ENCODE measurements at regions not wholly inside any gene's neighbourhood (a gene's known extent, or its start where the extent isn't known, plus 50 kb on each side); places are given as distances from the start of the nearest gene placed in this dataset.
A peak's percentile ranks its signal among the peaks of the same experiment; 100 is the strongest.
"Not testable (repeated sequence)": the region's sequence is repeated elsewhere in the genome, so short reads cannot be mapped to it uniquely, and the experiment has no call there.

DNA sequence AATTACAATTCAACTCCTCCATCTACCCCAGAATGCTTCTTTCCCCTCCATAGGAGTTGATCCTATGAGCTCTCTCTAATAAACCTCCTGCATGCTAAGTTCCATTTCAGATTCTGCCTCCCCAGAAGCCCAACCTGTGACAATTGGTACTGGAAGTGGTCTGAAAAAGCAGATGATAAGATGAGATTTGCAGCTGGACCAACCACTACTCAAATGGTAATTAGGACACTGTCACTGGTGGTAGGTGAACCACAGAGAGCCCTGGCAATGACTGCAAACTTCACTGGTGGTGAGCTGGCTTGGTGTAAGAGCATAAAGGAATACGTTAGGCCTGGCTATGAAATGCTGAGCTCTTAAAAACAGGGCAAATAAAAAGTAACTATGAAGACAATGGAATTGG, 112.6 kb downstream of the ESM1 start:
- Mint-ChIP-seq H3K9me3 (no peaks in the 10 kb centered on the region), H3K27me3 (peaks cover 38% of the 10 kb centered on the region), H3K36me3 (no peaks in the 10 kb centered on the region), H3K4me3 (no peak overlapping the region), H3K4me1 (peaks cover 2% of the 10 kb centered on the region), H3K27ac (no peak overlapping the region)
- peak; percentile 42 for ATAC-seq

- ATAC-seq = no peak
- Mint-ChIP-seq H3K36me3 (no peaks in the 10 kb centered on the region), H3K27ac (no peak overlapping the region), H3K27me3 (peaks cover 20% of the 10 kb centered on the region), H3K4me1 (peaks cover 12% of the 10 kb centered on the region), H3K9me3 (no peaks in the 10 kb centered on the region), H3K4me3 (no peak overlapping the region)
Observed at GRCh38 chr5:54870271-54870670, 115.1 kb downstream of the ESM1 start.

DNA sequence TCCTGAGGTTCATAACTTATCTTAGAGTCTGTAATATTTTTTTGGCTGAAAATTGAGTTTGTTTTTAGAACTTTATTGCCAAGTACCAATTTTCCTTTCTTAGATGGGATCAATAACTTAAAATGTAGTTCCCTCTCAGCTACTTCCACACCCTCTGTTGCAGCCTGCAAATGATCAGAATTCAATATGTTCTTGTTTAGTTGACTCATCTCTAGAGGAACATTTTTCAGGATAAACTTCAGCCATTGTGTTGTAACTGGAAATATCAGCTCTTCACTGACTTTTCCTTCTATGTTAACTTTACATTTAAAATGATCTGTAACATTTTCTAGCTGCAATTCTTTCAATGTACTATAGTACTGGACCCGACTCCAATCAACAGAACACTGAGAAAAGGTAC, 115.7 kb downstream of the ESM1 start:
- no peak for ATAC-seq
- Mint-ChIP-seq H3K36me3 (no peaks in the 10 kb centered on the region), H3K9me3 (no peaks in the 10 kb centered on the region), H3K4me1 (peaks cover 12% of the 10 kb centered on the region), H3K27ac (no peak overlapping the region), H3K27me3 (peaks cover 16% of the 10 kb centered on the region), H3K4me3 (no peak overlapping the region)

DNA sequence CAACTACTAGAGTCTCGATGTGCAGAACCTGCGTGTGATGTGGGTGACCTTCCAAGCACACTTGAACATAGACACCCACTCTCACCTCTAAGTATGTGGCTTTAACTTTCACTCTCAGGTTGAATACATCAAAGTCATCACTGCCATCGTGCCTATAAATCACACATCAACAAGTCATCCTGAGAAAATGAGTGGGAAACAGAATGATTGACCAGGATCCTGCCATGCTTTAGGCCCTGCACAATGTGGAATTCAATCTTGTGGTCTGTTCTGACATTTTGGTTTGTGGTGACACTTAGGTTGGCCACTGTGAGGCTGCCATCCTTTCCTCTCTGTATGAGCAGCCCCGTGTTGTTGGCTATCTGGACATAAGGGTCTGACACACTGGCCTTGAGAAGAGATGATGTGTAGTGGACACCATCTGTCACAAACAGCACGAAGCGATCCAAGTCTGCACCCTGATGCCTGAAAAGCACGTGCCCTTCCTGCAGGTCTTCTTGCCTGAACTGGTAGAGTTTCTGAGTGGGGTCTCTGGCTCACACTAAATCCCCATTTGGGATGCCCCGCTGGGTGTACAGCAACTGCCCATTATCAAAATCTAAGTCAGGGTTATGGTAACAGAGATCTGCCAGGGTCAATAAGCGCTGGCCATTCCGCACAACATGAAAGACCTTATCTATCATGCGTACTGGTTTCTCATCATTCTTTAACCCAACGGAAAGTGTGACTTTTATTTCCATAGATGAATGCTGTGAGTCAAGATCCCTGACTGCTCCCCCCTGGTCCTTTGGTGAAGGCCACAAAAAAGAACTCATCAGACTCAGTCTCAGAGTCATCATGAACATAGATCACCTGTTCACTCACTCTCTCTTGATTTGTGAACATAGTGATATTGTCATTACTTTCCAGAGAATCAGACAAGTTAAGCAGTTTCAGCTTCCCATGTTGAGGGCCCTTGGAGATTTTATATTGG, 116.6 kb downstream of the ESM1 start:
- no peak overlapping the region for H3K27ac Mint-ChIP-seq
- no peaks in the 10 kb centered on the region for H3K36me3 Mint-ChIP-seq
- H3K27me3 Mint-ChIP-seq = peaks cover 16% of the 10 kb centered on the region
- ATAC-seq = peak; percentile 80
- no peaks in the 10 kb centered on the region for H3K9me3 Mint-ChIP-seq
- H3K4me1 Mint-ChIP-seq = peaks cover 12% of the 10 kb centered on the region
- H3K4me3 Mint-ChIP-seq = no peak overlapping the region

GRCh38 chr5:54867310-54867944, 118.0 kb downstream of the ESM1 start:
- no peak for ATAC-seq
- H3K27ac Mint-ChIP-seq = no peak overlapping the region
- H3K4me3 Mint-ChIP-seq = peak overlapping the region; percentile 28
- H3K36me3 Mint-ChIP-seq = no peaks in the 10 kb centered on the region
- peaks cover 30% of the 10 kb centered on the region for H3K27me3 Mint-ChIP-seq
- peaks cover 12% of the 10 kb centered on the region for H3K4me1 Mint-ChIP-seq
- H3K9me3 Mint-ChIP-seq = no peaks in the 10 kb centered on the region

DNA sequence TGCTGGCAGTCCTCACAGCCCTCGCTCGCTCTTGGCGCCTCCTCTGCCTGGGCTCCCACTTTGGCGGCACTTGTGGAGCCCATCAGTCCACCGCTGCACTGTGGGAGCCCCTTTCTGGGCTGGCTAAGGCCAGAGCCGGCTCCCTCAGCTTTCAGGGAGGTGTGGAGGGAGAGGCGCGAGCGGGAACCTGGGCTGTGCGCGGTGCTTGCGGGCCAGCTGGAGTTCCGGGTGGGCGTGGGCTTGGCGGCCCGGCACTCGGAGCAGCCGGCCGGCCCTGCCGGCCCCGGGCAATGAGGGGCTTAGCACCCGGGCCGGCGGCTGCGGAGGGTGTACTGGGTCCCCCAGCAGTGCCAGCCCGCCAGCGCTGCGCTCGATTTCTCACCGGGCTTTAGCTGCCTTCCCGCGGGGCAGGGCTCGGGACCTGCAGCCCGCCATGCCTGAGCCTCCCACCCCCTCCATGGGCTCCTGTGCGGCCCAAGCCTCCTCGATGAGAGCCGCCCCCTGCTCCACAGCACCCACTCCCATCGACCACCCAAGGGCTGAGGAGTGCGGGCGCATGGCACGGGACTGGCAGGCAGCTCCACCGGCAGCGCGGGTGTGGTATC, 120.4 kb downstream of the ESM1 start:
- H3K36me3 Mint-ChIP-seq, H3K9me3 Mint-ChIP-seq, ATAC-seq, H3K27ac Mint-ChIP-seq, H3K4me3 Mint-ChIP-seq: not testable (repeated sequence)
- Mint-ChIP-seq H3K4me1 (peaks cover 12% of the 10 kb centered on the region), H3K27me3 (peaks cover 32% of the 10 kb centered on the region)

- ATAC-seq = no peak
- Mint-ChIP-seq H3K4me3 (no peak overlapping the region), H3K27me3 (peaks cover 43% of the 10 kb centered on the region), H3K9me3 (peaks cover 13% of the 10 kb centered on the region), H3K36me3 (peaks cover 6% of the 10 kb centered on the region), H3K4me1 (peaks cover 3% of the 10 kb centered on the region), H3K27ac (no peak overlapping the region)
Observed at GRCh38 chr5:54862036-54862435, 123.4 kb downstream of the ESM1 start.

DNA sequence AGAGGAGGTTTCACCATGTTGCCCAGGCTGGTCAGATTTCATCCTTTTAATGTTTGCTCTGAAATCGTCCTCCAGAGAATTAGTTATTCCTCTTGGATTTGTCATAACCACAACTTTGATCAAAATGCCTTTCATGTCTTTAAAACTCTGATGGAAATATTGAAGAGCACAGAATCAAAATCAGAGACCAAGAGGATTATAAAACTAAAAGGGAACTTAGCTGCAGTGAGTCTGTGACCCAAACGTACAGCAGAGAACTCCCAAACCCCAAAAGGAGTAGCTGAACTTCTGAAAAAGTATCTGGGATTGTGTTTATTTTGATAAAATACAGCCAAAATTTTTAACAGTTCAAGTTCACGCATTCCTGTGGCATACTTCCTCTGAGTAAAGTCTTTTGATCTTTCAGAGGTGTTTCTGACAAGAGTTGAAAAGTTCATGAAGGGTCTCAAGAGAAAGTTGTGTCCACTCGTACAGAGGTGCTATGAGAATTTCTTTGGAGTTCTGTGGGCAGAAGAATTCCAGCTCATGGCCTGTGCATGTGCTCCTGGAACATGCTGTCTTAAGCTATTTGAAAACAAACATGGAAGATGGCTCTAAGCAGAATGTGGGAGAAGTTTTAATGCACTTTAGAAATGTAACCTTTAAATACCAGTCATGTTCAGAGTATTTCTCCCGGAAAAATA, 124.0 kb downstream of the ESM1 start:
- H3K27me3 Mint-ChIP-seq = peaks cover 44% of the 10 kb centered on the region
- no peak for ATAC-seq
- peaks cover 6% of the 10 kb centered on the region for H3K36me3 Mint-ChIP-seq
- H3K27ac Mint-ChIP-seq = no peak overlapping the region
- H3K4me1 Mint-ChIP-seq = no peaks in the 10 kb centered on the region
- H3K9me3 Mint-ChIP-seq = peaks cover 14% of the 10 kb centered on the region
- no peak overlapping the region for H3K4me3 Mint-ChIP-seq

DNA sequence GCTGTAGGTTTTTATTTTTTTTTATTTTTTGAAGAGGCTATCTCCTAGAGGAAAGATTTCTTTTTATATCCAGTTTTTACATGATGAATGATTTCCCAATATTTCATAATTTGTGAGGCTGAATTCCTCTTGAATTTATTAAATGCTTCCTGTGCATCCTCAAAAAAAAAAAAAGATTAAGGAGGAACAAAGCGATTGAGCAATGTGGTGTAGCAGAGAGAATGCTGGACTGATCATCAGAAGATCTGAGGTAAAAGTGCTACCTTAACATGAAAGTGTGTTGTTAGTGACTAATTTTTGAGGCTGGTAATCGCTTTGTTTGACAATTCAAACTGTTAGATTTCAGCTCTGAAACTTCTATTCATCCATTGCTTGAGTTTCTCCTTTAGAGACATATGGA, 125.1 kb downstream of the ESM1 start:
- Mint-ChIP-seq H3K9me3 (peaks cover 14% of the 10 kb centered on the region), H3K4me3 (no peak overlapping the region), H3K4me1 (no peaks in the 10 kb centered on the region), H3K36me3 (peaks cover 6% of the 10 kb centered on the region), H3K27me3 (peaks cover 54% of the 10 kb centered on the region), H3K27ac (no peak overlapping the region)
- ATAC-seq = no peak

DNA sequence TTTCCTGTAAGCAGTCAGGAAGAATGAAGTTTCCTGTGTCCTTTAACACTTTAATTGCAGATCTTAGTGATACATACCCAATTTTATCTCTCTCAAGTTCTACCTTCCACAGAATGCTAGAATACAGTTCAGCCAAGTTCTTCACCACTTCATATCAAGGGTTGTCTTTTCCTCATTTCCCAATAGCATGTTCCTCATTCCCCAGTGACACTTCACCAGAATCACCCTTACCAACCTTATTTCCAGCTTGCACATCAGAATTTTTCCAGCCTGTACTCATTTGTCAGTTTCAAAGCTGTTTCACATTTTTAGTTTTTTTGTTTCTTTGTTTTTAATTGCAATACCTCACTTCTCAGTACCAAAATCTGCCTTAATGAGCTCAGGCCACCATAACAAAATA, 126.1 kb downstream of the ESM1 start:
- H3K9me3 Mint-ChIP-seq = peaks cover 14% of the 10 kb centered on the region
- peaks cover 6% of the 10 kb centered on the region for H3K36me3 Mint-ChIP-seq
- peaks cover 60% of the 10 kb centered on the region for H3K27me3 Mint-ChIP-seq
- no peak overlapping the region for H3K4me3 Mint-ChIP-seq
- no peaks in the 10 kb centered on the region for H3K4me1 Mint-ChIP-seq
- no peak overlapping the region for H3K27ac Mint-ChIP-seq
- ATAC-seq = no peak

- no peak overlapping the region for H3K27ac Mint-ChIP-seq
- H3K9me3 Mint-ChIP-seq = peaks cover 17% of the 10 kb centered on the region
- peaks cover 6% of the 10 kb centered on the region for H3K36me3 Mint-ChIP-seq
- H3K4me1 Mint-ChIP-seq = no peaks in the 10 kb centered on the region
- H3K4me3 Mint-ChIP-seq = no peak overlapping the region
- ATAC-seq = no peak
- peaks cover 28% of the 10 kb centered on the region for H3K27me3 Mint-ChIP-seq
Observed at GRCh38 chr5:54854883-54855581, 130.4 kb downstream of the ESM1 start.

DNA sequence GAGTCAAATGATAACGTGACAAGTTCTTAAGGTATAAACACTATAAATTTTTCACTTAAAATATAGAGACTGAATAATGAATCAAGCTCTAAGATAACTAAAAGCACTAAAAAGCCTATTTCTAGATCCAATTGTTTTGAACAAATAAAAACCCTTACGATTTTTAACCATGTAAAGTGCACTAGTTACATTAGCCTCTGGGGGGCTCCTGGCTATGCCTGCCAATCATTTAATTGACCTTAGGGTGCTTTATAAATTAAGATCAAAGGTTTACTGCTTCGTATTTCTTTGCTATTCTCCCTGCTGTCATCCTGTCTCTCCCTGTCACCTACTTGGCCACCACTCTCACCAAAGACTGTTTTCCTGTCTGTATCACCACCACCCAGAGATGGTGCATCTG, 133.4 kb downstream of the ESM1 start:
- peaks cover 4% of the 10 kb centered on the region for H3K9me3 Mint-ChIP-seq

DNA sequence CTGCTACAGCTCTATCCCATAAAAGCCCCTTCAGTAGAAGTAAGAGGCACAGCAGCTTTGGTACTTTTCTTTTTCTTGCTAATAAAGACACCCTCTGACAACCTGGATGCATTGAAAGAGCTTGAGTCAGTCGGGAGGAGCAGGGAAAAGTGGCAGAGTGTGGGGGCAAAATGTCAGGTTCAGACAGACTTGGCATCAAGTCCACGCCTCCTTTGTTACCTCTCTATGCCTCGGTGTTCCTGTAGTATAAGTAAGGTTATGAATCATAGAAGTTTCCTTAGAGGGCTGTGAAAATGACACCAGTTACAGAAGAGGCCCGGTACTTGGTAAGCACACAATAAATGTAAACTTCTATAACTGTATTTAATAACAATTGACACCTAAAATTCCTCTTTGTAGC, 133.9 kb downstream of the ESM1 start:
- H3K27ac Mint-ChIP-seq = no peak overlapping the region
- peaks cover 30% of the 10 kb centered on the region for H3K27me3 Mint-ChIP-seq
- peaks cover 3% of the 10 kb centered on the region for H3K9me3 Mint-ChIP-seq
- H3K4me3 Mint-ChIP-seq = no peak overlapping the region
- no peaks in the 10 kb centered on the region for H3K36me3 Mint-ChIP-seq
- no peaks in the 10 kb centered on the region for H3K4me1 Mint-ChIP-seq
- no peak for ATAC-seq

More for the DNA sequence above, 133.4 kb downstream of the ESM1 start:
- Mint-ChIP-seq H3K4me3 (no peak overlapping the region), H3K27me3 (peaks cover 30% of the 10 kb centered on the region), H3K4me1 (no peaks in the 10 kb centered on the region), H3K27ac (no peak overlapping the region), H3K36me3 (no peaks in the 10 kb centered on the region)
- no peak for ATAC-seq

DNA sequence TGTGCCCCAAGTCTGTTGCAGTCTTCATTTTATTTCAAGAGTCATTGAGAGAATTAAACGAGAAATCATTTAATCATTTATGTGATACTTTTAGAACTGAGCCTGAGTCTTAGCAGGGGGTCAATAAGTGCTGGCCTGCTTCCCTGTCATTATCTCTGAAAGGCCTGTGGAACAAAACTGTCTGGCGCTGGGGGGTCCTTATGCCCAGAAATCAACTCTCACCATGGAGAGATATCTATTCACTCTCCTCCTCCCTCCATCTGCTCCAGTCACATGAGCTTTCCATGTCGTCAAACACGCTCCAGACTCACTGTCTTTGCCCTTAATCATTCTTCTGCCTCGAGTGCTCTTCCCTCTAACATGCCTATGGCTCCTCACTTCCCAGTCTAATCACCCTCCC, 136.8 kb downstream of the ESM1 start:
- Mint-ChIP-seq H3K4me3 (no peak overlapping the region), H3K4me1 (peaks cover 13% of the 10 kb centered on the region), H3K36me3 (no peaks in the 10 kb centered on the region), H3K9me3 (no peaks in the 10 kb centered on the region), H3K27me3 (peaks cover 13% of the 10 kb centered on the region), H3K27ac (no peak overlapping the region)
- ATAC-seq = no peak

- Mint-ChIP-seq H3K4me1 (peaks cover 21% of the 10 kb centered on the region), H3K4me3 (no peak overlapping the region), H3K36me3 (no peaks in the 10 kb centered on the region), H3K9me3 (no peaks in the 10 kb centered on the region), H3K27me3 (peaks cover 13% of the 10 kb centered on the region), H3K27ac (peak overlapping the region; percentile 90)
- ATAC-seq = no peak
Observed at GRCh38 chr5:54845567-54845941, 139.8 kb downstream of the ESM1 start.

Measured in stimulated activated memory B cell treated with anti-CD40 and anti-IgM and Interleukin-4, amounts not matched to agents 10 μg/mL and 1 μg/mL and 100 μg/mL, for 72 hours (primary cell).